HG02970 (cell line): ENCODE measurements at regions not wholly inside any gene's neighbourhood (a gene's known extent, or its start where the extent isn't known, plus 50 kb on each side); places are given as distances from the start of the nearest gene placed in this dataset.

Source experiments
- ATAC-seq: cut with Tn5 transposase; IDR thresholded peaks from one replicate; pipeline ENCODE4 v1.9.1; 2021; ENCODE audit warnings: mild to moderate bottlenecking, moderate library complexity, moderate number of reproducible peaks; ENCODE audit not compliant: unreplicated experiment, low FRiP score

DNA sequence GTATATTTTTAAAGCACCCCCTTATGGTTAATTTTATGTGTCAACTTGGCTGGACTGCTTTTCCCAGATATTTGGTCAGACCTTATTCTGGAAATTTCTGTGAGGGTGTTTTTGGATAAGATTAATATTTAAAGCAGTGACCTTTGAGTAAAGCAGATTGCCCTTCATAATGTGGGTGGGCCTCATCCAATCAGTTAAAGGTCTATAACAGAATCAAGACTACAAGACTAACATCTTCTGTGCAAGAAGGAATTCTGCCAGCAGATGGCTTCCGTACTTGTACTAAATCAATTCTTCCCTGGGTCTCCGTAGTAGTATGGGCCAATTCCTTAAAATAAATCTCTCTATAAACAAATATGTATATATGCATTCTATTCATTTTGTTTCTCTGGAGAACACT lies 257.6 kb downstream of the ETNK1 start:
- no peak for ATAC-seq

GRCh38 chr12:22893878-22894277 lies 268.9 kb downstream of the ETNK1 start:
- ATAC-seq, result no peak

DNA sequence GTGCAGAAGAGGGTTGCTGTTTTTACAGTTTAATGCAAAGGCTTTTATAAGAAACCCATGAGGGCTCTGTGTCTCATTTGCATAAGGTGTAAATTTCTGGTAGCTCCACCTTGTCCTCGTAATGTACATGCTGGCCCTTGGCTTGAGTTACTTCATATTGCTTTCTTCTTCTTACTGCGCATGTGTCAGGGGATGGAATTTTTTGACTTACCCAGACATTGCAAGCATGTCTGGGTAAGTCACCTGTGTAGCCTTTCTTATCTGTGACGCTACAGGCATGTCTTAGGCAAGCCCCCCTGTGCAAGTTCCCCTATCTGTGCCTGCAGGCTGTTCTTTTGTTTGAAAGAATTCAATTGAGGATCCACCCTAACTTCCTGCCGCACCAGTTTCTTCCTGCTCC lies 274.2 kb downstream of the ETNK1 start:
- no peak for ATAC-seq

GRCh38 chr12:22900401-22900800 lies 275.4 kb downstream of the ETNK1 start:
- ATAC-seq, result no peak

DNA sequence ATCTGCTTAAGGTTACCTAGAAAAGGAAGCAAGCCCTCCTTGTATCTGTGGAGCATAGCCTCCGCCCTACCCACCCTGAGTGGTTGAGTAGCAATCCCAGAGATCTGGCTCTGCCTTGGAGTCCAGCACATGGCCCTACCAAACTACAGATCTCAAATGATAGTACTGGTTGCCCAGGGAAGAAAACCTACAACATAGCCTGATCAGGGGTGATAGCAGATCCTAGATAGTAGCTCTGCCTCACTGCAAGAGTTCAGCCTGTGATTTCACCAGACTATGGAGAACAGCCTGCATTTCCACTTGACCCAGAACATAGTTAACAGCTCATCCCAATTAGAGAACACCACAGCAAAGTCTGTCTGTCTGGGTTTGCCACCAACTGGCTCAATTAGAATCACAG lies 279.5 kb downstream of the ETNK1 start:
- ATAC-seq, result no peak

DNA sequence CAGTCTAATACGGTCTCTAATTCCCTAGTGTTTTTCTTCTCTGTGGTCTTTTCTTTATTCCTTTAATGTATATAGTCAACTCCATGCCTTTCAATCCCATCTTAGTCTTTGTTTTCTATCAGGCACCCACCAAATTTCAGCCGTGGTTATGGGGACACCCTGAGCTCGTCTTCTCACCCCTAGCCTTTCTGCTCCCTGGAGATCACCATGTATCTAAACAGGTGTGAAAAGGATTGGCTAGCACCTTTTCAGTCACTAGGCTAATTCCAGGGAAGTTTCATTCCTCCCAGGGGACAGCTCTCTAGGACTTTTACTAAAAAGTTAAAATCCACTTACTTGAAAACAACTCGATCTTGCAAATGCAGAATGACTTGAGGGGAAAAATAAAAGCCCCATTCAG lies 291.3 kb downstream of the ETNK1 start:
- no peak for ATAC-seq

GRCh38 chr12:22916815-22917214 lies 291.8 kb downstream of the ETNK1 start:
- ATAC-seq, result no peak

DNA sequence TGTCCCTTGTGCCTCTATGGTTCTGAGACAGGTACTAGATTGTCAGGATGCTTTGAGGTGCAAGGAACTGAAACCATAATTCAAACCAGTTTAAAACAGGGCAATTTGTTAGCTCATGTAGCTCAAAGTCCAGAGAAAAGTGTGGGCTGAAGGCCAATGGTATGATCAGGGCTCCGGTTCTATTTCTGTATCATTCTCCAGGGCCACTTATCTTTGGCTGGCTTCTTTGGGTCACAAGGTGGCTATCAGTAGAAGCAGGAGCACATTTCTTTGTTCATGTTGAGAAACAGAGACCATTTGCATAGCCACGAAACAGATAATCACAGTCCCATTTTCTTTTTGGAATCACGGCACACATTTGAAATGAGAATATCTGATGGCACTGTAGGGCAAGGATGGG lies 294.9 kb downstream of the ETNK1 start:
- ATAC-seq, result no peak

- no peak for ATAC-seq
These were observed 298.8 kb downstream of the ETNK1 start for GRCh38 chr12:22923768-22924167.

GRCh38 chr12:22924391-22924790 lies 299.4 kb downstream of the ETNK1 start:
- no peak for ATAC-seq

DNA sequence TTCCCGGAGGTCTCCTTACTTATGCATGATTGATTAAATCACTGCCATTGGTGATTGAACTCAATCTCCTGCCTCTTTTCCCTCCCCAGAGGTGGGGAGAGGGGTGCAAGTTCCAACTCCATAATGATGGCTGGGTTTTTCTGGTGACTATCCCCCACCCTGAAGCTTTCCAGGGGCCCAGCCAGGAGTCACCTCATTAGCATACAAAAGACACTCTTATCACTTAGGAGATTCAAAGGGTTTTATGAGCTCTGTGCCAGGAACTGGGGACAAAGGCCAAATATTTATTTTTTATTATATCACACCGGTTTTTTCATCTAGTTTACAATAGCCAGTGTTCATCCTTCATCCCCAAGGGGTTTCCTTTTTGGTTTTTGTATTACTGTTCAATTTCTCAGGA lies 300.7 kb downstream of the ETNK1 start:
- ATAC-seq, result no peak

GRCh38 chr12:22932431-22932830 lies 307.5 kb downstream of the ETNK1 start:
- ATAC-seq, result no peak

GRCh38 chr12:22935090-22935489 lies 310.1 kb downstream of the ETNK1 start:
- ATAC-seq, result no peak

GRCh38 chr12:22935501-22935900 lies 310.5 kb downstream of the ETNK1 start:
- no peak for ATAC-seq

- no peak for ATAC-seq
These were observed 313.4 kb downstream of the ETNK1 start for GRCh38 chr12:22938323-22938722.

DNA sequence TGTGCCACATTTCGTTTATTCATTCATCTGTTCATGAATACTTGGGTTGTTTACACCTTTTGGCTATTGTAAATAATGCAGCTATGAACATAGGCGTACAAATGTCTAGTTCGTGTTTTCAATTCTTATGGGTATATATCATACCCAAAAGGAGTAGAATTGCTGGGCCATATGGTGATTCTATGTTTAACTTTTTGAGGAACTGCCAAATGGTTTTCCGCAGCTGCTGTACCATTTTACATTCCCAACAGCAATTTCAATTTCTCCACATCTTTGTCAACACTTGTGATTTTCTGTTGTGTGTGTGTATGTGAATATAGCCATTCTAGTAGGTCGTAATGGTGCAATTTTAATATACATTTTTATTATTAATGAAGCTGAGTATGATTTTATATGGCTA lies 326.2 kb downstream of the ETNK1 start:
- ATAC-seq, result no peak

- no peak for ATAC-seq
These were observed 331.7 kb downstream of the ETNK1 start for GRCh38 chr12:22956690-22957089.

GRCh38 chr12:22967171-22967570 lies 342.2 kb downstream of the ETNK1 start:
- no peak for ATAC-seq

GRCh38 chr12:22969521-22969920 lies 344.6 kb downstream of the ETNK1 start:
- ATAC-seq, result no peak

- ATAC-seq, result no peak
These were observed 346.3 kb downstream of the ETNK1 start for GRCh38 chr12:22971247-22971646.

- ATAC-seq, result no peak
These were observed 346.8 kb downstream of the ETNK1 start for GRCh38 chr12:22971701-22972191.

DNA sequence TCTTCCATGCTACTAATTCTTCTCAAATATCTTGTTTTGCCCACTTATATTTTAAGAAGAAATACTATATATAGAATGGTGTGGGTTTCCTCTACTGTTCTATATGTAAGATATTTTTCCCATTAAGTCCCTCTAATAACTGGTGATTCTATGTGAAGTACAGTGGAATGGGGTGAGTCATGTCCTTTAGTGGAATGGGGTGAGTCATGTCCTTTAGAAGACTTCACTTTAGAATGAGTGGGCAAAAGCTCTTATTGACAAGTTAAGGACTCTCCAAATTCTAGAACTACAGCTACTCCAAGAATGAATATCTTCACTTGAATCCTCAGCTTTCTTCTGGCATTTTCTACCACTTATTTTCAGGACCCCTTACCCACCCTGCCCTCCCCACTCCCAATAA lies 349.9 kb downstream of the ETNK1 start:
- ATAC-seq, result no peak

DNA sequence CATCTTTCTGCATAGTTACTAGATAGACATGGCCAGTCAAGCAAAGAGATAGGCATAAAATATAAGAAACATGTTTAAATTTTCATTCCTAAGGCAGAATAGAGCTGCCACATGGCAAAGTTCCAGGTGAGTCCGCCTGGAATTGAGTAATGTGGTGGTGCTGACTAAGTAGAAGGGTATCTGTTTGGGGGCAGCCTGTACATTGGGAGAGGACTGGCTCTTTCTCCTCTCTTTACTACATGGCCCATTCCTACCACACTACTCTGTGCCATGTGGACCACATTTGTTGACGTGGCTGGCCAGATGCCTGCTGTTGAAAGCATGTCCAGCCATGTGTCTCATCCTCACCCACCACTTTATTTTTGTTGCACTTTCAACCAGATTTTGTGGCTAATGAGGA lies 354.0 kb downstream of the ETNK1 start:
- no peak for ATAC-seq
